ENCODE measurements at regions not wholly inside any gene's neighbourhood (a gene's known extent, or its start where the extent isn't known, plus 50 kb on each side); places are given as distances from the start of the nearest gene placed in this dataset.
"Not testable (repeated sequence)": the region's sequence is repeated elsewhere in the genome, so short reads cannot be mapped to it uniquely, and the experiment has no call there.

DNA sequence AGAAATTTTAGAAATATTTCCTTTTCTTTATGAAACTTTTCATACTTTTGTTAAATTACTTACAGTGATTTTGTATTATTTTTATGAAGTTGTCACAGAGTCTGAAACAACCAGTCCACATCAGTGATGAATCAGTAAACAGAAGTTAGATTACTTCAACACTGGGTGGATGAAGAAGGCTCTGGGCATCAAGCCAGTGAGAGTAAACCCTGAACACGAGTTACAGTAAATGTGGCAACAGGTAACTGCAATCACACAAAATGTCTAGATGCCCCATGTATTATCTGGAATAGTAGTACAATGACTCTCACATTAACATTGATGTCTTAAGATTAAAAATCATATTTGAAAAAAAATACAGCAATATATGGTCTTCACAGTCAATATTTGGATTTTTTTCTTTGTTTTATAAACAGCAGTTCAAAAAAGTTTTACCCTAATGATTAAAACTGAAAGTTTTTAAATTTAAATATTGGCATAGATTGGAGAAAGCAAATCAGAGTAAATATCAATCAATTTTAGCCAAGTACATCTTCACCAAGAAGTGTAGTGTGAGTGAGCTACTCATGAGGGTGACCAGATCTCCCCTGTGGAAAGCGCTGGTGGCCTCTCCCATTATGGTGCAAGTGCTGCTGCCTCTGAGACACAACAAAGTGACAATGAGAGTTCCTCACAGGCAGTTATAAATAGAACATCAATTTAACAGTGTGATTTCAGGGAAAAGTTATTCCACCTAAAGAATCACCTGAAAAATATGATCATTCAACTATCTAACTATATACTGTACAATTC, 63.2 kb upstream of the UGT2B7 start:
- Histone ChIP-seq H3K4me2 (ENCODE audit: insufficient read depth, insufficient read length, low read length) (no peak overlapping the region), H2BK20ac (ENCODE audit: low read depth, low read length, poor library complexity, severe bottlenecking) (no peak overlapping the region), H3K14ac (ENCODE audit: insufficient read depth, low read length) (no peak overlapping the region), H3K79me2 (ENCODE audit: insufficient read depth, low read length) (no peaks in the 10 kb centered on the region), H3K18ac (ENCODE audit: insufficient read length, low read depth, low read length) (no peak overlapping the region), H2BK12ac (ENCODE audit: insufficient read length, low read depth, low read length) (no peak overlapping the region), H3K27me3 (ENCODE audit: insufficient read depth, low read length) (no peaks in the 10 kb centered on the region), H3K9ac (ENCODE audit: extremely low read depth, insufficient read length, low read length) (no peak overlapping the region), H3K23ac (ENCODE audit: insufficient read length, low read depth, low read length) (no peak overlapping the region), H3T11ph (ENCODE audit: low read length) (no peak overlapping the region), H2BK120ac (ENCODE audit: low read depth, low read length, poor library complexity, severe bottlenecking) (no peak overlapping the region), H4K91ac (ENCODE audit: insufficient read length, low read depth, low read length) (no peak overlapping the region), H4K20me1 (ENCODE audit: control insufficient read depth, insufficient read depth, insufficient read length) (no peaks in the 10 kb centered on the region), H3K79me1 (ENCODE audit: insufficient read depth, low read depth, low read length, poor library complexity, severe bottlenecking) (no peaks in the 10 kb centered on the region), H3K9me3 (ENCODE audit: control insufficient read depth, low read depth, low read length) (no peaks in the 10 kb centered on the region), H3K56ac (ENCODE audit: insufficient read length, low read depth, low read length) (no peak overlapping the region), H2AK5ac (ENCODE audit: insufficient read length, low read length) (no peak overlapping the region), H3K4ac (ENCODE audit: low read depth, low read length) (no peak overlapping the region), H3K27ac (ENCODE audit: insufficient read length, low read depth, low read length) (no peak overlapping the region), H2BK15ac (ENCODE audit: low read depth, low read length) (no peak overlapping the region), H2BK5ac (ENCODE audit: insufficient read length, low read length) (no peak overlapping the region), H2AFZ (ENCODE audit: low read length) (no peak overlapping the region), H3K4me1 (ENCODE audit: insufficient read depth, low read length) (no peaks in the 10 kb centered on the region), H4K5ac (ENCODE audit: insufficient read length, low read depth, low read length) (no peak overlapping the region), H3K23me2 (ENCODE audit: insufficient read length, low read depth, low read length, poor library complexity, severe bottlenecking) (no peaks in the 10 kb centered on the region), H4K8ac (replicated peaks; ENCODE audit: insufficient read length, low read depth, low read length) (no peak overlapping the region)
- TF ChIP-seq, protein P1, sequence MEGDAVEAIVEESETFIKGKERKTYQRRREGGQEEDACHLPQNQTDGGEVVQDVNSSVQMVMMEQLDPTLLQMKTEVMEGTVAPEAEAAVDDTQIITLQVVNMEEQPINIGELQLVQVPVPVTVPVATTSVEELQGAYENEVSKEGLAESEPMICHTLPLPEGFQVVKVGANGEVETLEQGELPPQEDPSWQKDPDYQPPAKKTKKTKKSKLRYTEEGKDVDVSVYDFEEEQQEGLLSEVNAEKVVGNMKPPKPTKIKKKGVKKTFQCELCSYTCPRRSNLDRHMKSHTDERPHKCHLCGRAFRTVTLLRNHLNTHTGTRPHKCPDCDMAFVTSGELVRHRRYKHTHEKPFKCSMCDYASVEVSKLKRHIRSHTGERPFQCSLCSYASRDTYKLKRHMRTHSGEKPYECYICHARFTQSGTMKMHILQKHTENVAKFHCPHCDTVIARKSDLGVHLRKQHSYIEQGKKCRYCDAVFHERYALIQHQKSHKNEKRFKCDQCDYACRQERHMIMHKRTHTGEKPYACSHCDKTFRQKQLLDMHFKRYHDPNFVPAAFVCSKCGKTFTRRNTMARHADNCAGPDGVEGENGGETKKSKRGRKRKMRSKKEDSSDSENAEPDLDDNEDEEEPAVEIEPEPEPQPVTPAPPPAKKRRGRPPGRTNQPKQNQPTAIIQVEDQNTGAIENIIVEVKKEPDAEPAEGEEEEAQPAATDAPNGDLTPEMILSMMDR (conservative IDR thresholded peaks at IDR 0.05): no peak
- no peaks in the 10 kb centered on the region for H3K27me3 Mint-ChIP-seq (ENCODE audit: low read depth)
- peaks cover 2 to 28% (median 5%) of the 10 kb centered on the region in 3 experiments; a peak in 5 of 7 replicates for H3K36me3 Mint-ChIP-seq (ENCODE audit: insufficient read depth in 1 of 3, low read depth in 3 of 3)
- WGBS (ENCODE audit: extremely low coverage, insufficient read length, low lambda C conversion rate): no CpG with 5 or more reads among the region's 2 CpGs
- peaks cover 17 to 18% of the 10 kb centered on the region in 2 experiments for H3K9me3 Mint-ChIP-seq
- no peak for DNase-seq
- no peaks in the 10 kb centered on the region for H3K4me1 Mint-ChIP-seq
- no peak overlapping the region for H3K27ac Mint-ChIP-seq
- no peak overlapping the region for H3K4me3 Mint-ChIP-seq

DNA sequence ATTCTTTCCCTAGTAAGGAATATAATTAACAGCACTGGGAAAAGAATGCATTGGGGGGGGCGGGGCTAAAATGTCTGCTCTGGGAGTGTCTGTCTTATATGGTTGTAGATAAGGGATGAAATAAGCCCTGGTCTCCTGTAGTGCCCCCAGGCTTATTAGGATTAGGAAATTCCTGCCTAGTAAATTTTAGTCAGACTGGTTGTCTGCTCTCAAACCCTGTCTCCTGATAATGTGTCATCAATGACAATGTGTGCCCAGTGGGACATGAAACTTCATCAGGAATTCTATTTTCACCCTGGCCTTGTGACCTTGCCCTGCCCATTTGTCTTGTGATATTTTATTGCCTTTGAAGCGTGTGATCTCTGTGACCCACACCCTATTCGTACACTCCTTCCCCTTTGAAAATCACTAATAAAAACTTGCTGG, 61.9 kb upstream of the UGT2B7 start:
- H3K79me1 ChIP-seq (ENCODE audit: insufficient read depth, low read depth, low read length, poor library complexity, severe bottlenecking); H2BK20ac ChIP-seq (ENCODE audit: low read depth, low read length, poor library complexity, severe bottlenecking); H3K27ac ChIP-seq (ENCODE audit: insufficient read length, low read depth, low read length); H3K9me3 ChIP-seq (ENCODE audit: control insufficient read depth, low read depth, low read length); H3K79me2 ChIP-seq (ENCODE audit: insufficient read depth, low read length); H3K27me3 Mint-ChIP-seq (ENCODE audit: low read depth); H4K8ac ChIP-seq (replicated peaks; ENCODE audit: insufficient read length, low read depth, low read length); H3K4me1 ChIP-seq (ENCODE audit: insufficient read depth, low read length); H3K4me3 Mint-ChIP-seq; H3K9ac ChIP-seq (ENCODE audit: extremely low read depth, insufficient read length, low read length); H2BK12ac ChIP-seq (ENCODE audit: insufficient read length, low read depth, low read length); H2BK5ac ChIP-seq (ENCODE audit: insufficient read length, low read length); H3K27me3 ChIP-seq (ENCODE audit: insufficient read depth, low read length); H3K4me2 ChIP-seq (ENCODE audit: insufficient read depth, insufficient read length, low read length); H3K56ac ChIP-seq (ENCODE audit: insufficient read length, low read depth, low read length); H3K18ac ChIP-seq (ENCODE audit: insufficient read length, low read depth, low read length); H2BK15ac ChIP-seq (ENCODE audit: low read depth, low read length); H4K91ac ChIP-seq (ENCODE audit: insufficient read length, low read depth, low read length); H3K14ac ChIP-seq (ENCODE audit: insufficient read depth, low read length); H4K20me1 ChIP-seq (ENCODE audit: control insufficient read depth, insufficient read depth, insufficient read length); H4K5ac ChIP-seq (ENCODE audit: insufficient read length, low read depth, low read length); H3K23ac ChIP-seq (ENCODE audit: insufficient read length, low read depth, low read length); H3T11ph ChIP-seq (ENCODE audit: low read length); H3K23me2 ChIP-seq (ENCODE audit: insufficient read length, low read depth, low read length, poor library complexity, severe bottlenecking); H2AFZ ChIP-seq (ENCODE audit: low read length); H2AK5ac ChIP-seq (ENCODE audit: insufficient read length, low read length); H2BK120ac ChIP-seq (ENCODE audit: low read depth, low read length, poor library complexity, severe bottlenecking); H3K4ac ChIP-seq (ENCODE audit: low read depth, low read length); DNase-seq; H3K4me1 Mint-ChIP-seq: not testable (repeated sequence)
- Mint-ChIP-seq H3K27ac (peak overlapping the region in 1 of 3 experiments; percentile 40; a peak in 1 of 7 replicates), H3K36me3 (ENCODE audit: insufficient read depth in 1 of 3, low read depth in 3 of 3) (peaks cover 2 to 28% (median 5%) of the 10 kb centered on the region in 3 experiments; a peak in 5 of 7 replicates), H3K9me3 (peaks cover 17 to 18% of the 10 kb centered on the region in 2 experiments)
- WGBS (ENCODE audit: extremely low coverage, insufficient read length, low lambda C conversion rate): no CpG with 5 or more reads among the region's 3 CpGs
